Upper lobe of left lung (tissue), 4 donors: ENCODE measurements at regions not wholly inside any gene's neighbourhood (a gene's known extent, or its start where the extent isn't known, plus 50 kb on each side); places are given as distances from the start of the nearest gene placed in this dataset.

Source experiments
- EP300 ChIP-seq, 4 donors: sonication (generic); formaldehyde crosslinking; IDR thresholded peaks; one replicate each; pipeline ENCODE4 v1.5.1; 2017; ENCODE audit warnings: antibody characterized with exemption in 4 of 4, control low read depth in 2 of 4
- POLR2A ChIP-seq, 4 donors: fragments of 450-650 bp; IDR thresholded peaks; one replicate each; pipeline ENCODE4 v1.5.1; 2016 to 2017; ENCODE audit warnings: antibody characterized with exemption in 4 of 4, mild to moderate bottlenecking in 2 of 4
- POLR2AphosphoS5 ChIP-seq, 2 donors: sonication (generic); formaldehyde crosslinking; IDR thresholded peaks; one replicate each; pipeline ENCODE4 v1.5.1; 2017; ENCODE audit warnings: antibody characterized with exemption in 2 of 2
- TF ChIP-seq, protein P1 (sequence below), 6 experiments: fragments of 450-650 bp in 4 of 6; fragments of 200-600 bp in 2 of 6; sonication (generic) in 2 of 6; IDR thresholded peaks; one replicate each; pipeline ENCODE4 v1.5.1; 2016 to 2019; ENCODE audit warnings: antibody characterized with exemption in 6 of 6

DNA sequence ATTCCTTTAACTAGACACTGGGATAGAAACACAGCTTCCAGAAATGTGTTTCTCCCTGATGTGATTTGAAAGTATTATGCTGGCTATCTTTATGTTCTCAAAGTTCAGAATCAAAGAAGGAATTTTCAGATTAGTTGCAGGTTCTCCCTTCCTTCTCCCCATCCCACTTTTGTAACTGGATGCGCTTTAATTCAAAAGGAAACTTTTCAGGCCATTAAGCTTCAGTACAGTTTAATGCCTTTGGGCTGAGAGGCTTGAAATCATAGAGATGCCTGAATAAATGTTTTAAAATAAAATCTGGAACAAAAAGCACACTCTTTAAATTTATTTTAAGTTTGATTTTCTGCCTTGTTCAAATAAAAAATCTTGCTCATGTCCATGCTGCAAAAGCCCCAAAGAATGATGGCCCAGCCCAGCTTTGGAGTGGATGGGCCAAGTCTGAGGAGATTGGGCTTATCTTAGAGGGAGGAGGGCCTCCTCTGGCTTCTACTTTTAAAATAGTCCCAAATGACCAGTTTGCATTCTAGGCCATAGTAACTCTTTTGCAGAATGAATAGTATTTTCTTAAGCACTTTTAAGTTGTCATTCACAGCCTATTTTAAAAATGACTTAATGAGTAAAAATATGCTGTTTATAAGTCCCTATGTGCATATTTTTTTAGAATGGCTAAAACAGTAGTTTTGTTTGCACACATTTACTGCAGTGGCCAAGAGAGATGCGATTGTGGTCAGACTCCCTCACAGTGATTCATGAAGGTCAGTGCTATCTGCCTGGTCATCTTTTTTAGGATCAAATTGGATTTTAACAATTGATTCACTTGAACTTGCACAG, 129.2 kb downstream of the MTX2 start:
- TF ChIP-seq POLR2A (IDR thresholded peaks at IDR 0.05) (no peak), EP300 (IDR thresholded peaks at IDR 0.05) (no peak), POLR2AphosphoS5 (IDR thresholded peaks at IDR 0.05) (no peak)
- TF ChIP-seq, protein P1, sequence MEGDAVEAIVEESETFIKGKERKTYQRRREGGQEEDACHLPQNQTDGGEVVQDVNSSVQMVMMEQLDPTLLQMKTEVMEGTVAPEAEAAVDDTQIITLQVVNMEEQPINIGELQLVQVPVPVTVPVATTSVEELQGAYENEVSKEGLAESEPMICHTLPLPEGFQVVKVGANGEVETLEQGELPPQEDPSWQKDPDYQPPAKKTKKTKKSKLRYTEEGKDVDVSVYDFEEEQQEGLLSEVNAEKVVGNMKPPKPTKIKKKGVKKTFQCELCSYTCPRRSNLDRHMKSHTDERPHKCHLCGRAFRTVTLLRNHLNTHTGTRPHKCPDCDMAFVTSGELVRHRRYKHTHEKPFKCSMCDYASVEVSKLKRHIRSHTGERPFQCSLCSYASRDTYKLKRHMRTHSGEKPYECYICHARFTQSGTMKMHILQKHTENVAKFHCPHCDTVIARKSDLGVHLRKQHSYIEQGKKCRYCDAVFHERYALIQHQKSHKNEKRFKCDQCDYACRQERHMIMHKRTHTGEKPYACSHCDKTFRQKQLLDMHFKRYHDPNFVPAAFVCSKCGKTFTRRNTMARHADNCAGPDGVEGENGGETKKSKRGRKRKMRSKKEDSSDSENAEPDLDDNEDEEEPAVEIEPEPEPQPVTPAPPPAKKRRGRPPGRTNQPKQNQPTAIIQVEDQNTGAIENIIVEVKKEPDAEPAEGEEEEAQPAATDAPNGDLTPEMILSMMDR (IDR thresholded peaks at IDR 0.05) = no peak
